Ascending aorta (tissue), 2 donors: ENCODE measurements at regions not wholly inside any gene's neighbourhood (a gene's known extent, or its start where the extent isn't known, plus 50 kb on each side); places are given as distances from the start of the nearest gene placed in this dataset.

Experiments
- DNase-seq, 2 donors: peaks; one replicate each; pipeline ENCODE4 v3.0.0-alpha.2; 2019; ENCODE audit warnings: low spot score in 2 of 2
- H3K27ac ChIP-seq, 2 donors: fragments of 200-600 bp; sonication (generic); one replicate each; pipeline ENCODE4 v1.5.1; 2016 to 2017; ENCODE audit warnings: mild to moderate bottlenecking in 1 of 2
- H3K27me3 ChIP-seq: fragments of 200-600 bp; sonication (generic); one replicate; pipeline ENCODE4 v1.5.1; 2017
- H3K36me3 ChIP-seq, 2 donors: fragments of 200-600 bp; sonication (generic); one replicate each; pipeline ENCODE4 v1.5.1; 2016
- H3K4me1 ChIP-seq, 2 donors: fragments of 200-600 bp; sonication (generic); one replicate each; pipeline ENCODE4 v1.5.1; 2016 to 2017; ENCODE audit warnings: mild to moderate bottlenecking in 1 of 2
- H3K4me3 ChIP-seq, 2 donors: fragments of 200-600 bp; sonication (generic); one replicate each; pipeline ENCODE4 v1.5.1; 2016 to 2017; ENCODE audit warnings: mild to moderate bottlenecking in 1 of 2
- H3K9me3 ChIP-seq, 2 donors: fragments of 200-600 bp; sonication (generic); one replicate each; pipeline ENCODE4 v1.5.1; 2016
- intact Hi-C: fragments of 100-400 bp; cut with DNase I; formaldehyde crosslinking; loops from one replicate; pipeline ENCODE4 v1.15.1; 2023
- TF ChIP-seq, protein P1 (sequence below), 3 experiments: fragments of 200-600 bp in 2 of 3; fragments of 450-650 bp in 1 of 3; sonication (generic) in 2 of 3; IDR thresholded peaks; one replicate each; pipeline ENCODE4 v1.5.1; 2016 to 2019; ENCODE audit warnings: antibody characterized with exemption in 3 of 3, mild to moderate bottlenecking in 1 of 3, moderate library complexity in 1 of 3

DNA sequence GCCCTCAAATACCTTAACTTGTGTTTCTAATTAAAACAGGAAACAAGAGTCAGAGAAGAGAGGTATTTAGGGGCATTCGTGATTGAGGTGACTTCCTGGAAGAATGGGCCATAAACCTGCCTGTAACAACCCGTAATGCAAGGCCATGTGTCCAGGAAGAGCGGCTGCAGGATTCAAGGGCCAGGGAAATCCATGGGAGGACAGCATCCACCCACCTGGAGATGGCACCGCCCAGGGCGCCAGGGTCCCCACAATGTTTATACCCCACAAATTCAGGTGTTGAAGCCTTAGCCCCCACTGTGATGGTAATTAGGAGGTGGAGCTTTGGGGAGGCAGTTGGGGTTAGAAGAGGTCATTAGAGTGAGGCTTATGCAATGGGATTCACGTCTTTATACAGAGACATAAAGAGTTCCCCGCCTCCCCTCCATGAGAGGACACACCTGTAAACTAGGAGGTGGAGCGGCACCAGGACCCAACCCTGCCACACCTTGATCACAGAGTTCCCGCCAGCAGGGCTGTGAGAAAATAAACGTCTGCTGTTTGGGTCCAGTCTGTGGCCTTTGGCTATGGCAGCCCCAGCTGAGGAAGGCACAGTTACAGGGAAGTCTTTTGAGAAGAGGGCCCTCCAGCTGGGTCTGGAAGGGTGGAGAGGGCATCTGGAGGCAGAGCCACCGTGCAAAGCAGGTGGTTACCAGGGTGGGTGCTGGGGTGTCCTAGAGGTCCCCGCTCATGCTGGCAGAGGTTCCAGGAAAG, 1394.3 kb downstream of the TBC1D22A start:
- no peaks in the 10 kb centered on the region for H3K4me1 ChIP-seq
- no peak overlapping the region for H3K27ac ChIP-seq
- H3K9me3 ChIP-seq = no peaks in the 10 kb centered on the region
- no peak overlapping the region for H3K4me3 ChIP-seq
- H3K36me3 ChIP-seq = no peaks in the 10 kb centered on the region
- DNase-seq = peak in 1 of 2 donors; percentile 52
- no peaks in the 10 kb centered on the region for H3K27me3 ChIP-seq
- TF ChIP-seq, protein P1, sequence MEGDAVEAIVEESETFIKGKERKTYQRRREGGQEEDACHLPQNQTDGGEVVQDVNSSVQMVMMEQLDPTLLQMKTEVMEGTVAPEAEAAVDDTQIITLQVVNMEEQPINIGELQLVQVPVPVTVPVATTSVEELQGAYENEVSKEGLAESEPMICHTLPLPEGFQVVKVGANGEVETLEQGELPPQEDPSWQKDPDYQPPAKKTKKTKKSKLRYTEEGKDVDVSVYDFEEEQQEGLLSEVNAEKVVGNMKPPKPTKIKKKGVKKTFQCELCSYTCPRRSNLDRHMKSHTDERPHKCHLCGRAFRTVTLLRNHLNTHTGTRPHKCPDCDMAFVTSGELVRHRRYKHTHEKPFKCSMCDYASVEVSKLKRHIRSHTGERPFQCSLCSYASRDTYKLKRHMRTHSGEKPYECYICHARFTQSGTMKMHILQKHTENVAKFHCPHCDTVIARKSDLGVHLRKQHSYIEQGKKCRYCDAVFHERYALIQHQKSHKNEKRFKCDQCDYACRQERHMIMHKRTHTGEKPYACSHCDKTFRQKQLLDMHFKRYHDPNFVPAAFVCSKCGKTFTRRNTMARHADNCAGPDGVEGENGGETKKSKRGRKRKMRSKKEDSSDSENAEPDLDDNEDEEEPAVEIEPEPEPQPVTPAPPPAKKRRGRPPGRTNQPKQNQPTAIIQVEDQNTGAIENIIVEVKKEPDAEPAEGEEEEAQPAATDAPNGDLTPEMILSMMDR (IDR thresholded peaks at IDR 0.05) = no peak
- intact Hi-C loops = no loop called here

DNA sequence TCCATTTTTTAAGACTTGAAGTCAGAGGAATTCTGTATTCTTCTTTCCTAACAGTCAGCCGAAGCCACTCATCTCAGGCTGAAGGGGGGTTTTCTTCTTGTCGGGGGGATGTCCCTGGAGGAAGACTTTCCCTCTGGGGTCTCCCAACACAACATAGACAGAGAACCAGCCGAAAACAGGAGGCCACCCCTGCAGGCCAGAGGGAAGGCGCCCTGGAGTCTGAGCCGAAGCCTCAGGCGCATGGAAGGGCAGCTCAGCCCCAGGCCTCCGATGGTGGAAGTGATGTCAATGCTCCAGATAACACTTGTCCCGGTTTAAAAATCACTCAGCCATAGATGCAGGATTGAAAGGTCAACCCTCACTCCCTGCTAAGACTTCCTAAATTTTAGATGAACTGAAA, 1393.0 kb downstream of the TBC1D22A start:
- Histone ChIP-seq H3K4me3 (no peak overlapping the region), H3K27ac (no peak overlapping the region), H3K27me3 (no peaks in the 10 kb centered on the region), H3K9me3 (no peaks in the 10 kb centered on the region), H3K4me1 (no peaks in the 10 kb centered on the region), H3K36me3 (no peaks in the 10 kb centered on the region)
- intact Hi-C loops = no loop called here
- DNase-seq = no peak
- TF ChIP-seq, protein P1 (IDR thresholded peaks at IDR 0.05) = no peak

DNA sequence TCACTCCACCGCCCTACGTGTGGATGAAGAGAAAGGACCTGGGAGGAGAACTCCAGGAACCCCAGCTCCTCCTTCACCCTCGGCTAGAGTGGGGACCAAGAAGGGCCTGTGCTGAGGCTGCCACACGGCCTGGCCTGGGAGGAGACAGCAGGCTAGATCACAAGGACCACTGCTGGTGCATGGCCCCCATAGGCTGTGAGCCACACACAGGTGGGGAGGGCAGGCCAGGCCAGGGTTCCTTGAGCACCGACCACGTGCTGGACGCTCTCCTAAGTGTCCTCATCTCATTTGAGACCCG, 1392.4 kb downstream of the TBC1D22A start:
- Histone ChIP-seq H3K27me3 (no peaks in the 10 kb centered on the region), H3K4me1 (no peaks in the 10 kb centered on the region), H3K27ac (no peak overlapping the region), H3K36me3 (no peaks in the 10 kb centered on the region), H3K9me3 (no peaks in the 10 kb centered on the region), H3K4me3 (no peak overlapping the region)
- TF ChIP-seq, protein P1 (IDR thresholded peaks at IDR 0.05) = no peak
- no peak for DNase-seq
- intact Hi-C loops = no loop called here

DNA sequence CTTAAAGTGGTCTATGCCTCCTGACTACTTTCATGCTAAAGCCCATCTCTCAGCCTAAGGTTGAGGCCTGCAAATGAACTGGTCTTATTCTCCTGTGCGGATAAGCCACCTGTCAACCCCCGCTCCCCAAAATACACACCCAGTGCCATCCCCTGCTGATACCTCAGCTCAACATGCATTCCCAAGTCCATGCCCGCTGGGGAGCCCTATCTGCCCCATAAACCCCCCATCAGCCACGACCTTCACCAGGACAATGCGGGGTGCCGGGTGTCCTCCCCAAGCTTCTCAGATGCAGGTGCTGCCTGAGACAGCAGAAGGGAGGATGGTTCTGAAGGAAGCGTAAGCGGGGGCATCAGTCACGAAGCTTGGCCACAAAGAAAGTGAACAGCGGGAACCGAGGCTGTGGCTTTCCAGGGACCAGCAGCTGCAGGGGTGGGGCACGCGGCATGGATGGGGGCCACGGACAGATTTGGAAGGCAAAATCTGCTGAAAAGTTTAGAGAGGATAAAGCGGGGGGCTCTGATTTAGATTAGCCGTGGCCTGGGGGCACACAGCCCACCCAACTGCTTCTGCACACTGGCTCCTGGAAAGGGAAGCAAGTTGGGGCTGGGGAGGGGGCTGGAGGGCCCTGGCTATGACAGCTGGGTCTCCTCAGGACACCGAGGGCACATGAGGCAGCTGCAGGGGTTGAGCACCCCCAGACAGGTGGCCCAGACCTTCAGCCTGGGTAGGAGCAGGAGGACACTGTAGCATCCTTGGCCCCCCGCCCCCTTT, 1391.9 kb downstream of the TBC1D22A start:
- Histone ChIP-seq H3K36me3 (no peaks in the 10 kb centered on the region), H3K9me3 (no peaks in the 10 kb centered on the region), H3K4me3 (no peak overlapping the region), H3K27ac (no peak overlapping the region), H3K27me3 (no peaks in the 10 kb centered on the region), H3K4me1 (no peaks in the 10 kb centered on the region)
- TF ChIP-seq, protein P1 (IDR thresholded peaks at IDR 0.05) = no peak
- intact Hi-C loops = no loop called here
- DNase-seq = no peak

DNA sequence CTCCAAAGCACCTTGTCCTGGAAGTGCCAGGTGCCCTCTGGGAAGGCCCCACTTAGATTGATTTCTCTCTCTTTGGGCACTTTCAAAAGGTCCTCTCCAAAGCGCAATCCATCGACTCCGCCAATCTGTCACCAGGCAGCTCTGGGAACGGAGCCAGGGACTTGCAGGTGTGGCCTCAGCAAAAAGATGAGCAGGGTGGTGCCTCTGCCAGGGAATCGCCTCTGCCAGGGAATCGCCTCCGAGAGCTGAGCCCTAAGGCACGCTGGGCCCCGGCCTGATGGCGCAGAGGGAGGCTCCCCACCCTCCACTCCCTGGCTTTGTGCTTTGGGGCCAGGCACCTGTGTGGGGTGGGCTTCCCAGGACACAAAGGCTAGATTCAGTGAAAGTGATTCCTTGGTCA, 1391.3 kb downstream of the TBC1D22A start:
- TF ChIP-seq, protein P1 (IDR thresholded peaks at IDR 0.05) = no peak
- no peak for DNase-seq

More for the DNA sequence above, 1391.3 kb downstream of the TBC1D22A start:
- no peaks in the 10 kb centered on the region for H3K9me3 ChIP-seq
- intact Hi-C loops = no loop called here
- H3K4me1 ChIP-seq = no peaks in the 10 kb centered on the region
- H3K27ac ChIP-seq = no peak overlapping the region
- H3K4me3 ChIP-seq = no peak overlapping the region
- no peaks in the 10 kb centered on the region for H3K27me3 ChIP-seq
- no peaks in the 10 kb centered on the region for H3K36me3 ChIP-seq
